Mesenchymal stem cell (in vitro differentiated cells and primary cell): ENCODE measurements at regions not wholly inside any gene's neighbourhood (a gene's known extent, or its start where the extent isn't known, plus 50 kb on each side); places are given as distances from the start of the nearest gene placed in this dataset.
A peak's percentile ranks its signal among the peaks of the same experiment; 100 is the strongest.

Source experiments
- DNase-seq: peaks from one replicate; pipeline ENCODE4 v3.0.0-alpha.2; 2013
- H2AFZ ChIP-seq: one replicate; pipeline ENCODE4 v1.6.1; 2013; ENCODE audit warnings: low read depth, mild to moderate bottlenecking, control low read depth, inconsistent platforms, low read length, moderate library complexity
- H2AK5ac ChIP-seq: 2 replicates; pipeline ENCODE4 v1.6.1; 2013; ENCODE audit warnings: low read length, moderate library complexity, mild to moderate bottlenecking, inconsistent platforms; ENCODE audit not compliant: severe bottlenecking
- H2BK120ac ChIP-seq: one replicate; pipeline ENCODE4 v1.6.1; 2013; ENCODE audit warnings: low read depth, mild to moderate bottlenecking, inconsistent platforms, low read length, moderate library complexity
- H2BK12ac ChIP-seq, 2 experiments: one replicate each; pipeline ENCODE4 v1.6.1; 2013; ENCODE audit warnings: inconsistent platforms in 2 of 2, low read length in 2 of 2, mild to moderate bottlenecking in 2 of 2, moderate library complexity in 2 of 2, control low read depth in 1 of 2
- H2BK15ac ChIP-seq: one replicate; pipeline ENCODE4 v1.6.1; 2013; ENCODE audit warnings: mild to moderate bottlenecking, low read depth, inconsistent platforms; ENCODE audit not compliant: poor library complexity, severe bottlenecking
- H2BK5ac ChIP-seq: 2 replicates; pipeline ENCODE4 v1.6.1; 2013; ENCODE audit warnings: low read depth, mild to moderate bottlenecking, low read length, control low read depth, inconsistent platforms; ENCODE audit not compliant: poor library complexity, severe bottlenecking
- H3K14ac ChIP-seq, 2 experiments: one replicate each; pipeline ENCODE4 v1.6.1; 2013; ENCODE audit warnings: inconsistent platforms in 2 of 2, low read length in 2 of 2, control low read depth in 1 of 2, mild to moderate bottlenecking in 1 of 2, moderate library complexity in 1 of 2
- H3K18ac ChIP-seq, 2 experiments: one replicate each; pipeline ENCODE4 v1.6.1; 2013; ENCODE audit warnings: inconsistent platforms in 2 of 2, low read length in 2 of 2, control low read depth in 1 of 2, low read depth in 1 of 2, mild to moderate bottlenecking in 1 of 2
- H3K23ac ChIP-seq, 2 experiments: one replicate each; pipeline ENCODE4 v1.6.1; 2013; ENCODE audit warnings: inconsistent platforms in 2 of 2, low read length in 2 of 2, mild to moderate bottlenecking in 2 of 2, moderate library complexity in 2 of 2, control low read depth in 1 of 2
- H3K27ac ChIP-seq: 2 replicates; pipeline ENCODE4 v1.5.1; 2013; ENCODE audit warnings: mild to moderate bottlenecking, moderate library complexity, low read length, control low read depth, inconsistent platforms; ENCODE audit not compliant: poor library complexity, severe bottlenecking
- H3K27me3 ChIP-seq, 2 experiments: 2 replicates each; pipeline versions ENCODE4 v1.6.1 to v1.7.0; 2013; ENCODE audit warnings: low read length in 2 of 2, mild to moderate bottlenecking in 2 of 2, moderate library complexity in 2 of 2, control low read depth in 1 of 2, inconsistent platforms in 1 of 2; ENCODE audit not compliant: control insufficient read depth in 1 of 2, insufficient read depth in 1 of 2
- H3K36me3 ChIP-seq, 2 experiments: 2 replicates each; pipeline versions ENCODE4 v1.6.1 to v1.7.0; 2013; ENCODE audit warnings: low read length in 2 of 2, control low read depth in 1 of 2, inconsistent platforms in 1 of 2, low read depth in 1 of 2, mild to moderate bottlenecking in 1 of 2; ENCODE audit not compliant: insufficient read depth in 2 of 2, control insufficient read depth in 1 of 2
- H3K4ac ChIP-seq, 2 experiments: one replicate each; pipeline ENCODE4 v1.6.1; 2013; ENCODE audit warnings: inconsistent platforms in 2 of 2, low read length in 2 of 2, mild to moderate bottlenecking in 2 of 2, moderate library complexity in 2 of 2, control low read depth in 1 of 2, low read depth in 1 of 2
- H3K4me1 ChIP-seq: 2 replicates; pipeline ENCODE4 v1.6.1; 2013; ENCODE audit warnings: low read depth, low read length, control low read depth; ENCODE audit not compliant: control insufficient read depth, insufficient read depth
- H3K4me2 ChIP-seq: 2 replicates; pipeline ENCODE4 v1.6.1; 2013; ENCODE audit warnings: low read length, mild to moderate bottlenecking, inconsistent platforms; ENCODE audit not compliant: poor library complexity, severe bottlenecking
- H3K4me3 ChIP-seq, 2 experiments: 2 replicates each; pipeline versions ENCODE4 v1.5.1 to v1.7.0; 2013; ENCODE audit warnings: low read length in 2 of 2, mild to moderate bottlenecking in 2 of 2, control low read depth in 1 of 2, low read depth in 1 of 2; ENCODE audit not compliant: insufficient read depth in 1 of 2
- H3K79me1 ChIP-seq: replicated peaks from 2 replicates; pipeline ENCODE4 v1.6.1; 2013; ENCODE audit warnings: mild to moderate bottlenecking, control low read depth, low read length, inconsistent platforms; ENCODE audit not compliant: poor library complexity, severe bottlenecking
- H3K9ac ChIP-seq: 2 replicates; pipeline ENCODE4 v1.7.0; 2013; ENCODE audit warnings: mild to moderate bottlenecking, low read length, moderate library complexity
- H3K9me3 ChIP-seq: 2 replicates; pipeline ENCODE4 v1.7.0; 2013; ENCODE audit warnings: mild to moderate bottlenecking, low read length; ENCODE audit not compliant: control insufficient read depth
- H4K8ac ChIP-seq: one replicate; pipeline ENCODE4 v1.6.1; 2013; ENCODE audit warnings: inconsistent platforms, mild to moderate bottlenecking, low read length, moderate library complexity
- H4K91ac ChIP-seq: one replicate; pipeline ENCODE4 v1.6.1; 2013; ENCODE audit warnings: mild to moderate bottlenecking, low read length, inconsistent platforms
- WGBS: methylation state at CpG from one replicate; pipeline ENCODE4 v1.1.7; 2013; ENCODE audit warnings: mixed read lengths; 5-methylcytosine and 5-hydroxymethylcytosine counted together

DNA sequence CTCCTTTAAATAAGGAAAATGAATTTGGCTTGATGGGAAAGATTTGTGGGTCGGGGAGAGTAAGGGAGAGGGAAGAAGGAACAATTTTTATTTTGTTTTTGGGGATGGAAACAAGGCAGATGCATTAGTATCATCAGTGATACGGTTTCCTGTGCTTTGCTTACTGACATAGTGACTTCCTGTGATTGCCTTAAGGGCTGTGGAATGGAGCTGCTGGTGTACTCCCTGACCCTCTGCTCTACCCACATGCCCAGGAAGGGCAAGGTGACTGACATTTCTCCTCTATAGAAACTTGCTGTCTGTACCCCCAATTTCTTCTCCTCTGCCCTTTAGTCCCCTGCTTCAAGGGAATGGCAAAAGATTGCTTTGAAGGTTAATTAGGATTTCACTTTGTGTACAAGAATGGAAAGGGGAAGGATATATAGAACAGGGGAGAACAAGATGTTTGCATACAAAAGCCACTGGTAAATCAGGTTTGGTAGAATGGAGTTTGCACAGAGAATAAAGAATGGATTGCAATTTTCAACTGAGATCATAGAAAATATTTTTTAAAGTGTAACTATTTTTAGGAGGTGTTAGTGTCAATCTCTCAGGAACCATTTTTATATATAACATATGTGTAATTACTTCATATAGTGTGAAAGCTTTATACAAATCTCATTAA, 129.0 kb upstream of the AGR3 start:
- no peak overlapping the region for H3K14ac ChIP-seq
- H3K27me3 ChIP-seq: no peaks in the 10 kb centered on the region
- no peak overlapping the region for H2AK5ac ChIP-seq
- H3K9me3 ChIP-seq: no peaks in the 10 kb centered on the region
- H4K91ac ChIP-seq: no peak overlapping the region
- H3K4me1 ChIP-seq: no peaks in the 10 kb centered on the region
- 83% methylated on average over 2 of the region's 2 CpGs for WGBS
- no peak overlapping the region for H2BK120ac ChIP-seq
- H3K4ac ChIP-seq: no peak overlapping the region
- H2BK5ac ChIP-seq: no peak overlapping the region
- no peak overlapping the region for H2AFZ ChIP-seq
- no peak overlapping the region for H2BK12ac ChIP-seq
- no peak overlapping the region for H3K23ac ChIP-seq
- H3K27ac ChIP-seq: no peak overlapping the region
- H3K79me1 ChIP-seq: no peaks in the 10 kb centered on the region
- no peaks in the 10 kb centered on the region for H3K36me3 ChIP-seq
- no peak overlapping the region for H3K4me3 ChIP-seq
- H3K18ac ChIP-seq: no peak overlapping the region
- H2BK15ac ChIP-seq: no peak overlapping the region
- no peak for DNase-seq
- no peak overlapping the region for H3K4me2 ChIP-seq
- H4K8ac ChIP-seq: no peak overlapping the region
- H3K9ac ChIP-seq: no peak overlapping the region

- Histone ChIP-seq H2BK5ac (no peak overlapping the region), H3K23ac (no peak overlapping the region), H3K27me3 (no peaks in the 10 kb centered on the region), H2BK12ac (no peak overlapping the region), H3K4me1 (no peaks in the 10 kb centered on the region), H3K4me2 (no peak overlapping the region), H3K18ac (no peak overlapping the region), H4K8ac (peak overlapping the region; percentile 42), H4K91ac (no peak overlapping the region), H3K9ac (no peak overlapping the region), H3K14ac (no peak overlapping the region), H2AK5ac (no peak overlapping the region), H2BK120ac (no peak overlapping the region), H3K36me3 (no peaks in the 10 kb centered on the region), H3K9me3 (no peaks in the 10 kb centered on the region), H3K79me1 (no peaks in the 10 kb centered on the region), H3K4me3 (no peak overlapping the region), H3K27ac (no peak overlapping the region), H2AFZ (no peak overlapping the region), H3K4ac (no peak overlapping the region), H2BK15ac (peak overlapping the region; percentile 40)
- WGBS: 94% methylated on average over 3 of the region's 3 CpGs
- DNase-seq: no peak
These were observed 131.4 kb upstream of the AGR3 start for GRCh38 chr7:17013204-17013603.

GRCh38 chr7:17014686-17015085, 132.9 kb upstream of the AGR3 start:
- H3K36me3 ChIP-seq: no peaks in the 10 kb centered on the region
- DNase-seq: no peak
- 97% methylated on average over 7 of the region's 8 CpGs for WGBS

DNA sequence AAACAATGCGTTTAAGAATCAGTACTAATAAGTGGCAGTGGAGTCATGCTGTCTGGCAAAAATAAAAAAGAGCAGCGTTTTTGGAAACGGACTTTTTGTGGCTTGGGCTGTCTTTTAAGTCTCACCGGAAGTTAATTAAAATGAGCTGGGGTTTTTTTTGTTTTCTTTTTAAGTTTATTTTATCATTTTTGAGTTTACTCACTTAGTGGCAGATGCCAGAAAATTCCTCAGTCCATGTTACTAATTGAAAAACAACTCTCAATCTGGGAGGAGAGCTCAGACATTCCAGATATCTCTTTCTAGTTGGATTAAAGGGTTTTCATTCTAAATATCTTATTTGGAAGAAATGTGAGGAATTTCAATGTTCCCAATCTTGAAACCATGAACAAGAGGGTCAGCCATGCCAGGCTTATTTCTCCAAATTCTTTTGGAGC, 133.8 kb upstream of the AGR3 start:
- H3K9ac ChIP-seq: peak overlapping the region; percentile 86
- no peak overlapping the region for H2BK15ac ChIP-seq
- H3K4ac ChIP-seq: no peak overlapping the region
- no peak overlapping the region for H3K4me3 ChIP-seq
- no peak overlapping the region for H3K27ac ChIP-seq
- no peak overlapping the region for H3K18ac ChIP-seq
- no peak overlapping the region for H2AK5ac ChIP-seq
- DNase-seq: no peak
- no peak overlapping the region for H3K14ac ChIP-seq
- no peaks in the 10 kb centered on the region for H3K27me3 ChIP-seq
- no peak overlapping the region for H2BK5ac ChIP-seq
- no peak overlapping the region for H4K91ac ChIP-seq
- H3K36me3 ChIP-seq: no peaks in the 10 kb centered on the region
- no peak overlapping the region for H2AFZ ChIP-seq
- H3K23ac ChIP-seq: no peak overlapping the region
- no peaks in the 10 kb centered on the region for H3K9me3 ChIP-seq
- WGBS: 59% methylated on average over 4 of the region's 4 CpGs
- H2BK12ac ChIP-seq: no peak overlapping the region
- no peaks in the 10 kb centered on the region for H3K79me1 ChIP-seq
- H3K4me1 ChIP-seq: no peaks in the 10 kb centered on the region
- no peak overlapping the region for H3K4me2 ChIP-seq
- H2BK120ac ChIP-seq: no peak overlapping the region
- H4K8ac ChIP-seq: no peak overlapping the region

More at GRCh38 chr7:17014686-17015085, 132.9 kb upstream of the AGR3 start:
- Histone ChIP-seq H3K4me1 (no peaks in the 10 kb centered on the region), H4K91ac (no peak overlapping the region), H2BK5ac (no peak overlapping the region), H3K9ac (no peak overlapping the region), H2AK5ac (no peak overlapping the region), H2AFZ (no peak overlapping the region), H3K23ac (no peak overlapping the region), H3K27ac (no peak overlapping the region), H3K4ac (no peak overlapping the region), H3K18ac (no peak overlapping the region), H3K4me2 (no peak overlapping the region), H2BK120ac (no peak overlapping the region), H2BK12ac (no peak overlapping the region), H4K8ac (no peak overlapping the region), H3K79me1 (no peaks in the 10 kb centered on the region), H3K9me3 (no peaks in the 10 kb centered on the region), H2BK15ac (no peak overlapping the region), H3K27me3 (no peaks in the 10 kb centered on the region), H3K4me3 (no peak overlapping the region), H3K14ac (no peak overlapping the region)
